GM18502 (cell line): ENCODE measurements at regions not wholly inside any gene's neighbourhood (a gene's known extent, or its start where the extent isn't known, plus 50 kb on each side); places are given as distances from the start of the nearest gene placed in this dataset.
"Not testable (repeated sequence)": the region's sequence is repeated elsewhere in the genome, so short reads cannot be mapped to it uniquely, and the experiment has no call there.

Source experiments
- ATAC-seq: cut with Tn5 transposase; IDR thresholded peaks from one replicate; pipeline ENCODE4 v1.9.1; 2021; ENCODE audit warnings: mild to moderate bottlenecking; ENCODE audit not compliant: unreplicated experiment, poor library complexity

DNA sequence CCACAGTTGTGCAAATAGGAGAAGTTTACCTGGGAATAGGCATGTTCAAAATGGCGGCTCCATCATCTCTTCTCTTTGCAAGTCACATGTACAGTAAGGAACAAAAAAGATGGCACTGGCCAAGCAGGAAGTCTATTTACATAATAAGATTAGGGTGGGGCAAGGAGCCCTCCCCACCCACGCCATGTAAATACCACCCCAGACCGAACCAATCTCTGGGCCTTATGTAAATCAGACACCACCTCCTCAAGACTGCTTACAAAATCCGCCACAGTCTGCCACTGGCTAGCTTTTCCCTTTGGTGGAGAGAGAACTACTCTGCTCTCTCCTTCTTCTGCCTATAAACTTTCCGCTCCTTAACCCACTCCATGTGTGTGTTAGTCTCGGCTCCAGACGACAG is 1496.3 kb downstream of the REEP3 start:
- ATAC-seq, result no peak

DNA sequence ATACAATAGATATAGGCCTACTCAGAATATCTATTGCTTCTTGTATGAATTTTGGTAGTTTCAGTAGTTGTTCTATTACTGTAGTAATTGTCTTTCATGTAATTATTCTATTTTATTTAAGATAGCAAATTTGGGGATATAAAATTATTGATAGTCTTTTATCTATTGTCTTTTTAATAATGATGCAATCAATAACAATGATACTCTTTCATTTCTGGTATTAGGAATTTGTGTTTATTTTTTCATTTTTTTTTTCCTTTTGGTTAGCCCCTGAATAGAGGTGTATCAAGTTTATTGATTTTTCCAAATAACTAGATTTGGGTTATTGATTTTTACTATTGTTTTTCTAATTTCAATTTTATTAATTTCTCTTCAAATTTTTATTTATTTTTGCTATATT is 1503.7 kb downstream of the REEP3 start:
- no peak for ATAC-seq

DNA sequence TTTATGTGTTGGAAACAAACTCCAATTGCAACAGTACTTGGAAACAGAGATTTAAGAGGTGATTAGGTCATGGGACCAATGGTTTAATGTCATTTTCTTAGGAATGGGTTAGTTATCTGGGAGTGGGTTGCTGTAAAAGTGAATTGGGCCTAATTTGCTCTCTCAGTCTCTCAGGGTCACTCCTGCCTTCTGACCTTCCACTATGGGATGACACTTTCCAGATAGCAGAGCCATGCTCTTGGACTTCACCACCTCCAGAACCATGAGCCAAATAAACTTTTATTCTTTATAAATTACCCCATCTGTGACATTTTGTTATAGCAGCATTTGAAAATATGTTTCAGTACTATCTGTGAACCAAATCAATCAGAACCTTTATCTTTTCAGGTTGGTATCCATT is 1509.1 kb downstream of the REEP3 start:
- ATAC-seq, result no peak

DNA sequence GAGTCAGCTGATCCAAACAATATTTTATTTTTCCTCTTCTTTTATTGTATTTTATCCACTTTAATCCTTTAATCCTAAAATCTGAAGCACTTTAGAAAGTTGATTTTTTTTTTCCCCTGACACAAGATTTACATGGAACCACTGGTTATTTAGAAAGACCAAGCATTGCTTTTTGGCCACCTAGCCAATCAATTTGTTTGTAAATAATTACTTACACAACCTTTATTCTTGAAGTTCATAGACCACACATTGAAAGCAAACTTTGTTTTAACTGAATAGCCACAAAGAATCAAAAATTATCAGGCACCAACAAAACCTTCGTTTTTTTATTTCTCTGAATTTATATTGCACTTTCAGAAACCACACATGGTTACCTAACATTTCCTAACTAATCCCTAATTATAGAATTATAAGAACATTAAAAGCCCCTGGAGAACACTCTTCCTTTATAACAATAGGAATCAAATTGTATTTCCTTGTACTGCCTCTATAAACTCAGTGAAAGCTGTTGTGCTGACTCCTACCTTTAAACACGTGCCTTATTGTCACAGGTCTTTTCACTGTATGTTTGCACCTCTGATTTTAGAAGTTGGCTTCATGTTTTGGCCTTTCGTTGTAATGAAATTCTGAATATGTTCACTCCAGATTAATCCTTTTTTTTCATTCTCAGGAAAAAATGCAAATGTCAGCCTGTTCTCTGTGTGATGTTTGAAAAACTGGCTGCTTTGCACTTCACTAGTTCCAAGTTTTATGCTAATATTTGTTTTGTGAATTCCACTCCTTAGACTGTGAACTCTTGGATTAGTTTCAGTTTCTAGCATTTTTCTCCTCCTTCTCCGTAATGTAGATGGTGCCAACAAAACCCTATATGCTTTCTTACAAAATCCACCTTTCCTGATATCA is 1511.9 kb downstream of the REEP3 start:
- ATAC-seq, result no peak

DNA sequence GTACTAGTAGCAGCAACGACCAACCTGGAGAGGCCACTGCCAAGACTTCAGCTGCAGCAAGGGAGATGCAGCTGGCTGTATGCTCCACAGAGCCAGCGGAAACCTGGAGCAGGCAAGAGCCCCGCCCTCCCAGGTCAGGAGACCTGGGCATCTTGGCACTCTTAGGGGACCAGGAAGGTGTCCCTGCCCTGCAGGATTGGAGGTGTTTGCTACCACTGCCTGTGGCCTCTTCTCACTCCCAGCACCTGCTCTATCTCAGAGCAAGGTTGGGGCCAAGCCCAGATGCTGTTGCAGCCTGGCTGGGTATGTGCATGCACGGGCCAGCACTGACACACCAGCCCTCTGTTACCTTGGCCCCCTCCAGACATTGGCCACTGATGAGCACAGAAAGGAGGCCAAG is 1512.8 kb downstream of the REEP3 start:
- ATAC-seq, result no peak

DNA sequence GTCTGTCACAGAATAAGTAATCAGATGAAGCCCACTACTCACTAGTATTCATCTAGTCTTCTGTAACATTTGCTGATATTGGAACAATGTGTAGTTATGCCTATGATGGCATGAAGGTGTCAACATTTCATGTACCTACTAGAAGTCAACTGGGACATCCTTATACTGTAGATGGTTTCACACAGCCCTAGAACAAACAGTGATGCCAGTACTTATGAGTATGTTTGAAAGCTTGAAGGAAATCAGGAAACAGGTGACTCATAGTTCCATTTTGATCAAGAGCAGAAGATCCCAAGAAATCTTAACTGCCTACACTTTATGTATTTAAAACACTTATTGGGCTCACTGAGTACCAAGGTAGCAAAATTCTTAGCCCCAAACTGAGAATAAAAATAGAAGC is 1519.6 kb downstream of the REEP3 start:
- no peak for ATAC-seq

DNA sequence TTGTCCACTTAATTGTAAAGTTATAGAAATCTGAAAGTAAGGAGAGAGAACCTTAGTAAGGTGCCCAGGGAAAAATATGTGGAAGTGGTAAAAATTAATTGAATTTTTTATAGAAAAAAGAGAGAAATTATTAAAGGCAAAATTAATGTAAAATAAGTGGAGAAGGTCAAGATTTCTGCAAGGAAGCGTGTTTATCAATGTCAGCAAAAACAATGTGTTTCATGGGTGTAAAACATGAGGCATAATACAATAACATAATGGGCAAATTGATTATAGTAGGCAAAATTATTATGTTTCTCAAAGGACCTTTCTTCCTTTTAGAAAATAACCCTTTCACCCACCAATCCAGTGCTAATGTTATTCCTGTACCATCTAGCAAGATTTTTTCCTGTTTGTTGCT is 1520.1 kb downstream of the REEP3 start:
- ATAC-seq, result no peak

DNA sequence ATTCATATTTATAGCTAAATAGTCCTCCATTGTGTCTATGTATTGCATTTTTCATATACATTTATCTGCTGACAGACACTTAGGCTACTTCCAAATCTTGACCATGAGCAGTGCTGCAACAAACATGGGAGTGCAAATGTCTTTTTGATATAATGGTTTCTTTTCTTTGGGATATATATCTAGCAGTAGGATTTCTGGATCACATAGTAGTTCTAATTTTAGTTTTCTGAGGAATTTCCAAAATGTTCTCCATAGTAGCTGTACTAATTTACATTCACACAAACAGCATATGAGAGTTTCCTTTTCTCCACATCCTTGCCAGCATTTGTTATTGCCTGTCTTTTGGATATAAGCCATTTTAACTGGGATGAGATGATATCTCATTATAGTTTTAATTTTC is 1521.3 kb downstream of the REEP3 start:
- ATAC-seq, result no peak

DNA sequence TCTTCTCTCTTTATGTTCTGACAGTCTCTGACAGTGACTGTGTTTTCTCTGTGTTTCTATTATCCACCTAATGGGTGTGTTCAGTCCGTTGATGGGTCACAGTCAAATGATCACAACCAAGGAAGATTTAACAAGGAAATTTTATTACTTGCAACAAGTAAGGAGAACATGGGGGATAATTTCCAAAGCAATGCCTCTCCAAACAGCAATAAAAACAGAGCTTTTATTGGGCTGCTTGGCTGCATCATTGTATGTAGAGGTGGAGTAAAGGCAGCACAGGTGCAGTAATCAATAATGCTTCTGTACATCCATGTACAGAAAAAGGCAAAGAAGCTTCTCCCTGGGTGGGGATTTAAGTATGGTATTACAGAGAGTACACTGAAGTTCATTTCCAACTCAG is 1525.6 kb downstream of the REEP3 start:
- no peak for ATAC-seq

DNA sequence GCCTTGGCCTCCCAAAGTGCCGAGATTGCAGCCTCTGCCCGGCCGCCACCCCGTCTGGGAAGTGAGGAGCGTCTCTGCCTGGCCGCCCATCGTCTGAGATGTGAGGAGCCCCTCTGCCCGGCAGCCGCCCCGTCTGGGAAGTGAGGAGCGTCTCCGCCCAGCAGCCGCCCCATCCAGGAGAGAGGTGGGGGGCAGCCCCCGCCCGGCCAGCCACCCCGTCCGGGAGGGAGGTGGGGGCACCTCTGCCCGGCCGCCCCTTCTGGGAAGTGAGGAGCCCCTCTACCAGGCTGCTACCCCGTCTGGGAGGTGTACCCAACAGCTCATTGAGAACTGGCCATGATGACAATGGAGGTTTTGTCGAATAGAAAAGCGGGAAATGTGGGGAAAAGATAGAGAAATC is 1530.9 kb downstream of the REEP3 start:
- ATAC-seq, result not testable (repeated sequence)

DNA sequence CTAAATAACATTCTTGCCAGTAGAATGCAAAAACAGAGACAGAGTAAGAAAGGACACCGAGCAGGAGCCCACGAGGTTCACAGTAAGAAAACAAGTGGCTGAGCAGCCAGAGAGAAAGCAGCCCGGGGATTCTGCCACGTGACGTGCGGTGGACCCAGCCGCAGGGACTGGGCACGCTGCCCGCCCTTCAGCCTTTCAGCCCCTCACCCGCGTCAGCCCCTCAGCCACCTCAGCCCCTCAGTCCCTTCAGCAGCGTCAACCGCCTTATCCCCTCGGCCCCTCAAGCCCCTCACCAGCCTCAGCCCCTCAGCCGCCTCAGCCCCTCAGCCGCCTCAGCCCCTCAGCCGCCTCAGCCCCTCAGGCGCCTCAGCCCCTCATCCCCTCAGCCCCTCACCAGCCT is 1532.2 kb downstream of the REEP3 start:
- not testable (repeated sequence) for ATAC-seq

DNA sequence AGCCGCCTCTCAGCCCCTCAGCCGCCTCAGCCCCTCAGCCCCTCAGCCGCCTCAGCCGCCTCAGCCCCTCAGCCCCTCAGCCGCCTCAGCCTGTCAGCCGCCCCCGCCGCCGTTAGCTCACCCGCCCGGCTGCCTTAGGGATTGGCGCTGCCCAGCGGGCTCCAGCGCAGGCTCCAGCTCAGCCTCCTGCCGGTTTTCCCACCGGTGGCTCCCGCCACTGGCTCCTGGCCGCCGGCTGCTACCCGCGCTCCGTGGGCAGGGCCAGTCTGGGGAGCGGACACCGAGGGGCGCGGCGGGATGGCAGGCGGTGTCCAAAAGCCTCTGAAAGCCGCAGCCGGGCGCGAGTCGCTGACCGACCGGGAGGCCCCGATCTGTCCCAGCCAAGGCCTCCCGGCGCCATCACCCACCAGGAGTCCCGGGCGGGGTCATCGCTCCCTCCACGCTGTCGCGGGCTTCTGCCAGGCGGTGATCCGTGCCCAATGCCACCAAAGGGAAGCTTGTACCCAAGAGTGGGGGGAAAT is 1532.7 kb downstream of the REEP3 start:
- not testable (repeated sequence) for ATAC-seq

DNA sequence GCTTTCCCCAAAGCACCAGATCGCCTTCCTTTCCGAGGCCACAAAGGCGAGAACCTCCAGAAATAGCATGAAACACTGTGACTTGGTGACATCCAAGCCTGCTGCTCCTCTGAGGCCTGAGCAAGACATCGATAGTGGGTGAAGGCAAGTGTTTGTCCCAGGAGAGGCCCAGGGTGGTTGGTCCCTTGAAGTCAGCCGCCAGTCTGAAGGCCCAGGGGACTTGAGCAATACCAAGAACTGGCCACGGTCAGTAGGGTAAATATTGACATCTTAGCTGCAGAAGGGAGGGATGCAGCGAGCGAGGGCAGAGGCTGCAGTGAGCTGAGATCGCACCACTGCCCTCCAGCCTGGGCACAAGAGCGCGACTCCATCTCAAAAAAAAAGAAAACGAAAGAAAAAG is 1533.5 kb downstream of the REEP3 start:
- ATAC-seq, result not testable (repeated sequence)

DNA sequence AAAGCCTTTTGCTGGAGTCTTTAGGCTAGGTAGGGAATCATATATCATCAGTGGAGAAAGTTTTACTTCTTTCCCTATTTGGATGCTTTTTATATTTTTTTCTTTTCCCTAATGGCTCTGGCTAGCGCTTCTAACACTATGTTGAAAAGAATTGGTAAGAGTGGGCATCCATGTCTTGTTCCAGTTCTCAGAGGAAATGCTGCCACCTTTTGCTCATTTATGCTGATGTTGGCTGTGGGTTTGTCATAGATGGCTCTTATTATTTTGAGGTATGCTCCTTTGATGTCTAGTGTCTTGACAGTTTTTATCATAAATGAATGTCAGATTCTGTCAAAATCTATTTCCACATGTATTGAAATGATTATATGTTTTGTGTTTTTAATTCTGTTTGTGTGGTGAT is 1544.1 kb downstream of the REEP3 start:
- no peak for ATAC-seq

DNA sequence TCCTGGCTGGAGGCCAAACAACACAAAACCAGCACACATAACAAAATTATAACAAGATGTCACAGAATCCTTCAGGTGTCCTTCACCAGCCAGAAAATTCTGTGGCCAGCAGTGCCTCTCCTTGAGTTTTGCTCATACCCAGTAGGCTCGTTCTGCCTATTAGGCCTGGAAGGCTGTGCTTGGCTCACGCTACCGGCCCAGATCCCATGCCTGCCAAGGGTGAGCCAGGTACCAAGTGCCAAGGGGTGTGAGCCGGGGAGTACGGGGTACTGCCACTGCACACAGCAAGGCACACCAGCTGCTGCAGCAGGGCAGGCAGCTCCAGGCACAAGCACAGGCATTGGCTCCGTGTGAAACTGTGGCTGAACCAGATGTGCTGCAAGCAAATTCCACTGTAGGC is 1562.0 kb downstream of the REEP3 start:
- no peak for ATAC-seq

DNA sequence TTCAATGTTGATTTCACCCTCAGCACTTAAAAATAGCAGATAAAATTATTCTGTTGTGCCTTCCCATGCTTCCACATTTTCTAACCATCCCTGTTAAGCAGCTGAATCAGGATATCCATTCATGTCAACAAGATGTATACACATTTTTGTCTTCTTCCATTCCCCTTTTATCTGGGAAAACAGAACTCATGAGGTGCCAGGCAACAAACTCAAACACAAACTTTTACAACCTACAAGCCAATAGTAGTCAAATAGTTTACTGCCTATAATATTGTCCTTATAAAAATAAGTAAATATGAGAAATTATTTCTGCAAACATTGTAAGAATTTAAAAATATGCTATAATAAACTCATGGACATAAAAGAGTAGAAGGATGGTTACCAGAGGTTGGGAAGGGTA is 1569.8 kb downstream of the REEP3 start:
- no peak for ATAC-seq

DNA sequence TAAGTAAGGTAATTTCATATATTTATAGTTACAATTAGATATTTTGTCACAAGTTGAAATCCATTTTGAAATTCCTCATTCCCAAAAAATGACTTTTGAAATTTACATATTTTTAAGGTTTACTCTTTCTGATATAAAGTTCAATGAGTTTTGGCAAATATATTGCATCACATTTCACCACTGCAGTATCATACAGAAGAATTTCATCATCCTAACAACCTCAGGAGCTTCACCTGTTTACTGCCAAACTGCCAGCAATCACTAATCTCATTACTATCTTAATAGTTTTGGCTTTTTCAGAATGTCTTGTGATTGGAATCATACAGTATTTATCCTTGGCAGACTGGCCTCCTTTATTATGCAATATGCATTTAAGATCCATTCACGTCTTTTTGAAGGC is 1578.9 kb downstream of the REEP3 start:
- no peak for ATAC-seq

DNA sequence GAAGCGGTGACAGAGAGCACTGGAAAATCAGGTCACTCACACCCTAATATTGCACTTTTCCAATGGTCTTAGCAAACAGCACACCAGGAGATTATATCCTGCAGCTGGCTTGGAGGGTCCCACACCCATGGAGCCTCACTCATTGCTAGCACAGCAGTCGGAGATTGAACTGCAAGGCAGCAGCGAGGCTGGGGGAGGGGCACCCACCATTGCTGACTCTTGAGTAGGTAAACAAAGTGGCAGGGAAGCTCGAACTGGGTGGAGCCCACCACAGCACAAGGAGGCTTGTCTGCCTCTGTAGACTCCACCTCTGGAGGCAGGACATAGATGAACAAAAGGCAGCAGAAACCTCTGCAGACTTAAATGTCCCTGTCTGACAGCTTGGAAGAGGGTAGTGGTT is 1579.7 kb downstream of the REEP3 start:
- ATAC-seq, result not testable (repeated sequence)

DNA sequence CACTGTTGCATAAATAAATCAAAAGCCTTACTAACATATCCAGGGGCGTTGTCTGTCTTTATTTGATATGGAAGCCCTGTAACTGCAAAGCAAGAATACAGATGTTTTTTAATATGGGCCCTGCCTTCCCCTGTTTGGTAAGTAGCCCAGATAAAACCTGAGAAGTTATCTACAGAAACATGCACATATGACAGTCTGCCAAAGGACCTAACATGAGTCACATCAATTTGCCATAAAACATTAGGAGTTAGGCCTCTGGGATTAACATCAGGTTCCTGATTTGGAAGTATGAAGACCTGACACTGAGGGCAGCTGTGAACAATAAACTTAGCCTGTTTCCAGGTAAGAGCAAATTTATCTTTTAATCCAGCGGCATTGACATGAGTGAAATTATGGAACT is 1588.8 kb downstream of the REEP3 start:
- no peak for ATAC-seq

DNA sequence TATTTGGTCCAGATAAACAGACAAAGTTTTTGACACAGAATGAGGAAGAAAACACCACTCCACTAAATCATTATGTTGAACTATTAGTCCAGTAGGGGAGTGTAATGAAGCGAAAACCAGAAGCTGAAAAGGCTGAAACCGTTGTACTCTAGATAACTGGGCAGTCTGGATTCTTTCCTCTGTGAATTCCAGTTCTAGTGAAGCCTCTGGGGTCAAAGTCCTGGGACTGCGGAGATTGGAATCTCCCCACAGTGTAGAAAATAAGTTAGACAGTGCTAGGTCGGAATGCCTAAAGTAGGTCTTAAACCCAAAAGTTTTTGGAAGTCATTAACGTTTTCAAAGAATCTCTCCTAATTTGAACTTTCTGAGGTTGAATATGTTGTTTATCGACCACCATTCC is 1589.9 kb downstream of the REEP3 start:
- ATAC-seq, result not testable (repeated sequence)

DNA sequence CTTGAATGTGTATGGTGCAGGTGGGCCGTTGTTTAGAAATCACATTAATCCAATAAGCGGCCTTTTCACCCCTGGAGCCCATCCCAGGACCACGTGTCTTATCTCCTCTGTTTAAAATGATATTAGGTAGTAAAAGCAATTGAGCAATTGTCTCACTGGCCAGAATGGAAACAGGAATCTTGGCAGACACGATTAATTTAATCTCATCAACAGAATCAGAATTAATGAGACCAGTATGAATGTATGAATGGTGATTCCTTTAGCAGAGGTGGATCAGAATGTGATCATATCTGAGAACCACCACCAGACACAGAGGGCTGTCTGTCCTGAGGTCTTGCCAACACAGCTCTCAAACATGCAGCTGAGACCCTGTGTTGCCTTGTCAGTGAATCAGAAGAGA is 1591.4 kb downstream of the REEP3 start:
- ATAC-seq, result no peak

DNA sequence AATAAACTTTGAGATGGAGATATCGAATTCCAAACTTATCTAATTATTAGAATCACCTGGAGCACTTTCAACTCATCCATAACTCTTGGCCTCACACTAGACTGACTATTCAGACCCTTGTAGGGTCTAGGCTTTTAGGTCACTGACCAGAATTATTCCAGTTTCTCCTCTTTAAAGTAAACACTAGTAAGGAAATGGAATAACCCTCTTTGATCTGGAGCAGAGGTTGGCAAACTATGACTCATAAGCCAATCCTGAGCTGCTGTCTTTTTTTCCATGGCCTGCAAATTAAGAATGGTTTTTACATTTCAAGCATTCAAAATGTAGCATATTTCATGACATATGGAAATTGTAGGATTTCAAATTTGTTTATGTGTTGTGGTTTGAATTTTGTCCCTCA is 1601.9 kb downstream of the REEP3 start:
- no peak for ATAC-seq
